ENCODE measurements at regions not wholly inside any gene's neighbourhood (a gene's known extent, or its start where the extent isn't known, plus 50 kb on each side); places are given as distances from the start of the nearest gene placed in this dataset.

GRCh38 chr15:47326410-47327333 is 390.6 kb upstream of the SEMA6D start:
- H3K9me3 ChIP-seq: no peaks in the 10 kb centered on the region
- WGBS (ENCODE audit: missing lambda C conversion rate): 27% methylated on average over 5 of the region's 5 CpGs

GRCh38 chr15:47331829-47332393 is 385.4 kb upstream of the SEMA6D start:
- TF ChIP-seq EHF (CRISPR knock-in tag; IDR thresholded peaks at IDR 0.05) (no peak), CEBPB (IDR thresholded peaks at IDR 0.05) (no peak), ZC3H11A (IDR thresholded peaks at IDR 0.05) (no peak), PHF8 (IDR thresholded peaks at IDR 0.05; ENCODE audit: borderline replicate concordance, low read depth) (no peak), POLR2AphosphoS2 (conservative IDR thresholded peaks at IDR 0.05; ENCODE audit: low read length) (no peak), CHD2 (IDR thresholded peaks at IDR 0.05; ENCODE audit: low read length, partially characterized antibody) (no peak), EP300 (IDR thresholded peaks at IDR 0.05) (no peak), RNF2 (IDR thresholded peaks at IDR 0.05; ENCODE audit: borderline replicate concordance, low read depth) (no peak), RCOR1 (IDR thresholded peaks at IDR 0.05; ENCODE audit: low read depth, low read length) (no peak), NFE2L2 (conservative IDR thresholded peaks at IDR 0.05; ENCODE audit: low read length) (no peak), POLR2A (IDR thresholded peaks at IDR 0.05; ENCODE audit: low read length) (no peak), RFX5 (IDR thresholded peaks at IDR 0.05) (no peak)
- no peak overlapping the region for H3K4me3 ChIP-seq
- ATAC-seq (no peak), FAIRE-seq (no peak), DNase-seq (ENCODE audit: low read depth in 1 of 2, low spot score in 1 of 2) (no peak)
- H3K27ac ChIP-seq: no peak overlapping the region
- ChIA-PET CTCF (no interaction called here), POLR2A (no interaction called here)
- H3K4me1 ChIP-seq: no peaks in the 10 kb centered on the region
- H3K9me3 ChIP-seq: no peaks in the 10 kb centered on the region
- 15% methylated on average over 6 of the region's 6 CpGs for WGBS (ENCODE audit: missing lambda C conversion rate)
- H3K4me2 ChIP-seq: no peak overlapping the region

More at GRCh38 chr15:47326410-47327333, 390.6 kb upstream of the SEMA6D start:
- TF ChIP-seq TFCP2L1 (CRISPR knock-in tag; IDR thresholded peaks at IDR 0.05) (no peak), MAX (IDR thresholded peaks at IDR 0.05) (no peak), EHF (CRISPR knock-in tag; IDR thresholded peaks at IDR 0.05) (no peak), RCOR1 (IDR thresholded peaks at IDR 0.05; ENCODE audit: low read depth, low read length) (no peak), GATA3 (IDR thresholded peaks at IDR 0.05; ENCODE audit: borderline replicate concordance) (no peak), RFX5 (IDR thresholded peaks at IDR 0.05) (no peak), ZSCAN20 (CRISPR knock-in tag; IDR thresholded peaks at IDR 0.05) (no peak), CHD2 (IDR thresholded peaks at IDR 0.05; ENCODE audit: low read length, partially characterized antibody) (no peak), EP300 (IDR thresholded peaks at IDR 0.05) (no peak), CBX8 (IDR thresholded peaks at IDR 0.05) (no peak), ZC3H11A (IDR thresholded peaks at IDR 0.05) (no peak)
- TF ChIP-seq, protein P1, sequence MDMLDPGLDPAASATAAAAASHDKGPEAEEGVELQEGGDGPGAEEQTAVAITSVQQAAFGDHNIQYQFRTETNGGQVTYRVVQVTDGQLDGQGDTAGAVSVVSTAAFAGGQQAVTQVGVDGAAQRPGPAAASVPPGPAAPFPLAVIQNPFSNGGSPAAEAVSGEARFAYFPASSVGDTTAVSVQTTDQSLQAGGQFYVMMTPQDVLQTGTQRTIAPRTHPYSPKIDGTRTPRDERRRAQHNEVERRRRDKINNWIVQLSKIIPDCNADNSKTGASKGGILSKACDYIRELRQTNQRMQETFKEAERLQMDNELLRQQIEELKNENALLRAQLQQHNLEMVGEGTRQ (IDR thresholded peaks at IDR 0.05): no peak
- TF ChIP-seq, protein P2, sequence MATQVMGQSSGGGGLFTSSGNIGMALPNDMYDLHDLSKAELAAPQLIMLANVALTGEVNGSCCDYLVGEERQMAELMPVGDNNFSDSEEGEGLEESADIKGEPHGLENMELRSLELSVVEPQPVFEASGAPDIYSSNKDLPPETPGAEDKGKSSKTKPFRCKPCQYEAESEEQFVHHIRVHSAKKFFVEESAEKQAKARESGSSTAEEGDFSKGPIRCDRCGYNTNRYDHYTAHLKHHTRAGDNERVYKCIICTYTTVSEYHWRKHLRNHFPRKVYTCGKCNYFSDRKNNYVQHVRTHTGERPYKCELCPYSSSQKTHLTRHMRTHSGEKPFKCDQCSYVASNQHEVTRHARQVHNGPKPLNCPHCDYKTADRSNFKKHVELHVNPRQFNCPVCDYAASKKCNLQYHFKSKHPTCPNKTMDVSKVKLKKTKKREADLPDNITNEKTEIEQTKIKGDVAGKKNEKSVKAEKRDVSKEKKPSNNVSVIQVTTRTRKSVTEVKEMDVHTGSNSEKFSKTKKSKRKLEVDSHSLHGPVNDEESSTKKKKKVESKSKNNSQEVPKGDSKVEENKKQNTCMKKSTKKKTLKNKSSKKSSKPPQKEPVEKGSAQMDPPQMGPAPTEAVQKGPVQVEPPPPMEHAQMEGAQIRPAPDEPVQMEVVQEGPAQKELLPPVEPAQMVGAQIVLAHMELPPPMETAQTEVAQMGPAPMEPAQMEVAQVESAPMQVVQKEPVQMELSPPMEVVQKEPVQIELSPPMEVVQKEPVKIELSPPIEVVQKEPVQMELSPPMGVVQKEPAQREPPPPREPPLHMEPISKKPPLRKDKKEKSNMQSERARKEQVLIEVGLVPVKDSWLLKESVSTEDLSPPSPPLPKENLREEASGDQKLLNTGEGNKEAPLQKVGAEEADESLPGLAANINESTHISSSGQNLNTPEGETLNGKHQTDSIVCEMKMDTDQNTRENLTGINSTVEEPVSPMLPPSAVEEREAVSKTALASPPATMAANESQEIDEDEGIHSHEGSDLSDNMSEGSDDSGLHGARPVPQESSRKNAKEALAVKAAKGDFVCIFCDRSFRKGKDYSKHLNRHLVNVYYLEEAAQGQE (IDR thresholded peaks at IDR 0.05): no peak
- TF ChIP-seq, protein P3, sequence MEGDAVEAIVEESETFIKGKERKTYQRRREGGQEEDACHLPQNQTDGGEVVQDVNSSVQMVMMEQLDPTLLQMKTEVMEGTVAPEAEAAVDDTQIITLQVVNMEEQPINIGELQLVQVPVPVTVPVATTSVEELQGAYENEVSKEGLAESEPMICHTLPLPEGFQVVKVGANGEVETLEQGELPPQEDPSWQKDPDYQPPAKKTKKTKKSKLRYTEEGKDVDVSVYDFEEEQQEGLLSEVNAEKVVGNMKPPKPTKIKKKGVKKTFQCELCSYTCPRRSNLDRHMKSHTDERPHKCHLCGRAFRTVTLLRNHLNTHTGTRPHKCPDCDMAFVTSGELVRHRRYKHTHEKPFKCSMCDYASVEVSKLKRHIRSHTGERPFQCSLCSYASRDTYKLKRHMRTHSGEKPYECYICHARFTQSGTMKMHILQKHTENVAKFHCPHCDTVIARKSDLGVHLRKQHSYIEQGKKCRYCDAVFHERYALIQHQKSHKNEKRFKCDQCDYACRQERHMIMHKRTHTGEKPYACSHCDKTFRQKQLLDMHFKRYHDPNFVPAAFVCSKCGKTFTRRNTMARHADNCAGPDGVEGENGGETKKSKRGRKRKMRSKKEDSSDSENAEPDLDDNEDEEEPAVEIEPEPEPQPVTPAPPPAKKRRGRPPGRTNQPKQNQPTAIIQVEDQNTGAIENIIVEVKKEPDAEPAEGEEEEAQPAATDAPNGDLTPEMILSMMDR (IDR thresholded peaks at IDR 0.05): no peak
- ATAC-seq: no peak
- ChIA-PET CTCF (interaction anchor here (0.6 kb wide), 1 partner anchor 14 kb away, joined by 3 read pairs; no protein-coding TSS in a partner anchor), POLR2A (no interaction called here)
- FAIRE-seq: no peak
- DNase-seq (ENCODE audit: low read depth in 1 of 2, low spot score in 1 of 2): no peak
- Histone ChIP-seq H3K4me1 (no peaks in the 10 kb centered on the region), H3K4me2 (no peak overlapping the region), H3K27ac (no peak overlapping the region), H3K4me3 (no peak overlapping the region)

All from A549 (cell line).